DND-41 (cell line): ENCODE measurements at regions not wholly inside any gene's neighbourhood (a gene's known extent, or its start where the extent isn't known, plus 50 kb on each side); places are given as distances from the start of the nearest gene placed in this dataset.

Experiments used
- CTCF ChIP-seq: IDR thresholded peaks from 2 replicates; pipeline ENCODE4 v1.5.1; 2012; ENCODE audit warnings: borderline replicate concordance, low read length, moderate library complexity, mild to moderate bottlenecking; ENCODE audit not compliant: poor library complexity, severe bottlenecking; ENCODE audit errors: extremely low read depth
- EZH2 ChIP-seq: IDR thresholded peaks from 3 replicates; pipeline ENCODE4 v1.6.1; 2012; ENCODE audit warnings: borderline replicate concordance, low read depth, mild to moderate bottlenecking, moderate library complexity, low read length, inconsistent platforms; ENCODE audit not compliant: severe bottlenecking

GRCh38 chr10:108812906-108813305 is 1110.4 kb downstream of the XPNPEP1 start:
- TF ChIP-seq CTCF, result no peak
- no peak for TF ChIP-seq EZH2
